HG03460 (cell line): ENCODE measurements at regions not wholly inside any gene's neighbourhood (a gene's known extent, or its start where the extent isn't known, plus 50 kb on each side); places are given as distances from the start of the nearest gene placed in this dataset.

Source experiments
- ATAC-seq: cut with Tn5 transposase; IDR thresholded peaks from one replicate; pipeline ENCODE4 v1.9.1; 2021; ENCODE audit not compliant: unreplicated experiment

GRCh38 chrX:10893366-10893765, 217.8 kb upstream of the HCCS start:
- no peak for ATAC-seq

DNA sequence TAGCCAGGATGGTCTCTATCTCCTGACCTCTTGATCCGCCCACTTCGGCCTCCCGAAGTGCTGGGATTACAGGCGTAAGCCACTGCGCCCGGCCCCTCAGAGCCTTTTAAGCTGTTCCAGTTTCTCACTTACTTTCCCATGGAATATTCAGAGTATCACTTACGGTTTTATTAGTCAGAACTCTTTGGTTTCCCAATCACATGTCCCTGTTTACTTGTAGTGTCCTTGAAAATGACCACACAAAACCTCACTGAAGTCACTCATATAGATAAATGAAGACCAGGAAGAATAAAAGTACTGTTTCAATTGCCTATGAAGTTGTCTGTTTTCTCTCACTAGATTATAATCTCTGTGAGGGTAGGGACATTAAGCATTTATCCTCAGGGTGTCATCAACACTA, 217.2 kb upstream of the HCCS start:
- ATAC-seq, result no peak

DNA sequence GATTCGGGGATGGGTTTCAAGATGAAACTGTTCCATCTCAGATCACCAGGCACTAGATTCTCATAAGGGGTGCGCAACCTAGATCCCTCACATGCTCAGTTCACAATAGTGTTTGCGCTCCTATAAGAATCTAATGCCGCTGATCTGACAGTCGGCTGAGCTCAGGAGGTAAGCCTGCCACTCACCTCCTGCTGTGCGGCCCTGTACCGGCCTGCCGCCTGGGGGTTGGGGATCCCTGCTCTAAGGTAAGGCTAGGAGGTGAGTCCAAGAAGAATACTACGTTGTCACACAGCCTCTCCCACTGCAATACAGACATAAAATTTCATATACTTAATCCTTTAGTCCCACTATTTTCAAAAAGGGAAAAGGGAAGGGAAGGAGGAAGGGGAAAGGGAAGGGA, 213.4 kb upstream of the HCCS start:
- no peak for ATAC-seq

DNA sequence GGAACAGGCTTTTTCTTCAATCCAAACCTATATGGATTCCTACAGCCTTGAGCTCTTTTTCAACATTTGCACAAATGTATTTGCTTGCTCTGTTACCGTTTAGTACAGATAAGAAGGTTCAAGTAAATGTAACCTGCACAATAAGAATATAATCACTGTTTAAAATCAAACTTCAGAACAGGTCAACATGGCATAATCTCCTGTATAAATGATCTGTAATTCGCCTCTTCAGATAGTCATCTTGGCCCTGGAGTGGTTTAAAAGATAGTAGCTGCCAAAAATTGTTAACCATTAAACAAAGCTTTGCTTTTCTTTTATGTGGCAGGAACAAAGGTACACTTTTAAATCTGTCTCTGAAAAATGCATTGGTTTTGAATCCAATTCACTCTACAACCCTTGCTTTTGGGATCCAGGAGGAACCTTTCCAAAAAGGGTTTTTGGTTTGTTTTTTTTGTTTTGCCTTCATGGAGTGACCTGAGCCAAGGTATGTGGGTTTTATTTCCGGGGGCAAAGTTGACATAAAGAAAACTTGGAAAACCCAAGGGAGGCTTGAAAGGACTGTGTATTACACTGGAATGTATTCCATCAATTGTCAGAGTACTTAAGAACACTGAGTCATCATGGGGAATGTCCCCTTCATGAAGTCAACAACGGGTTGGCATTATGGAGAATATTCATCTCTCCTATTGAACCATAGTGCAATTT, 210.4 kb upstream of the HCCS start:
- ATAC-seq, result no peak

DNA sequence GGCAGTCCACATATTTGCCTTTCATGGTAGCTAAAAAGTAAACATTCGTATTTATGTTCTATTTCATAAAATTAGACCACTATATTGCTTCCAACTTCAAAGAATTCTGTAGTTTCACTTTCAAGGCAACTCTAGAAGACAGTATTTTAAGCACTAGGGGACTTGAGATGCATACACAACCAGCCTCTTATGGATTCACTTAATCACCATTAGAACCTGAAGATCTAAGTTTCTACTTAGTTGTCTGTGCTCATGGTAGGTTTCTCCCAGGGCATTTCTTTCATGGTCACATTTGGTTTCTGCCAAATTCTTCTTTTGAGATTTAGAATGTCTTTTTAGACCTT, 209.9 kb upstream of the HCCS start:
- ATAC-seq, result no peak

DNA sequence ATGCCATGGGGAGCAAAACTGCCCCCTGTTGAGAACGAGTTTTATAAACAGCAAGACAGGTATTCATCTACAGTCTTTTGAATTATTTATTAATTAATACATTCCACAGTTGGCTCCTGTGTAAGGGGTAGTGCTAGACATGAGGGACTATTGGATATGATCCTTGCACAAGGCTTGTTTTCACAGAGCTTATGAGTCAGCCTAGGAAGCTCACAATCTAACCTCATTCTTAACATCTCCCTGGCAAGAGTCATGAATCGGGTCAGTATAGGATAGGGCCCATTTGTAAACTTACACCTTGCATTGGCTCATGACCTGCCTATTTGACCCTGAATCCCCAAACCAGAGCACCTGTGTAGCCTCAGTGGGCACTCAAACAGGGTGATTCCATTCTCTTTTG, 209.1 kb upstream of the HCCS start:
- no peak for ATAC-seq

GRCh38 chrX:10903523-10903922, 207.6 kb upstream of the HCCS start:
- ATAC-seq, result no peak

- no peak for ATAC-seq
These were observed 206.9 kb upstream of the HCCS start for GRCh38 chrX:10904220-10904619.

GRCh38 chrX:10906866-10907265, 204.3 kb upstream of the HCCS start:
- ATAC-seq, result no peak

DNA sequence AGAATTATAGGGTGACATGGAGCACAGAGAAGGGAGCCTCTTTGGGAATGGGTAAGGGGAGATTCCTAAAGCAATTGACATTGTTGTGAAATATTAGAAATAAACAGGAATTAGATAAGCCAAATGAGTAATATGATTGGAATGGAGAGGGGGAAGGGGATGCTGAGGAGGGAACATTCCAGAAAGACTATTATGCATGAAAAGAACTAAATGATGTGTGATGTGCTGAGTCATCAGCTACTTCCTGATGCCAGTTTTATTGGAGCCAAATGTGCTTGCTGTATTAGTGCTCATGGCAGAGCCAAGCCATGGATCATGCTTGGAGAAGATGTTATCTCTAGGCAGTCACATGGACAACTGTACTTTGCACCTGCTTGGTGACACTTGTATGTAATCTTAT, 189.0 kb upstream of the HCCS start:
- ATAC-seq, result no peak

GRCh38 chrX:10922835-10923234, 188.3 kb upstream of the HCCS start:
- ATAC-seq, result no peak

GRCh38 chrX:10923466-10923865, 187.7 kb upstream of the HCCS start:
- no peak for ATAC-seq

GRCh38 chrX:10926404-10926803, 184.7 kb upstream of the HCCS start:
- no peak for ATAC-seq

GRCh38 chrX:10926891-10927290, 184.2 kb upstream of the HCCS start:
- no peak for ATAC-seq

GRCh38 chrX:10929747-10930146, 181.4 kb upstream of the HCCS start:
- no peak for ATAC-seq

- no peak for ATAC-seq
These were observed 181.0 kb upstream of the HCCS start for GRCh38 chrX:10930151-10930550.

GRCh38 chrX:10931976-10932375, 179.2 kb upstream of the HCCS start:
- ATAC-seq, result no peak

GRCh38 chrX:10932842-10933440, 178.2 kb upstream of the HCCS start:
- ATAC-seq, result no peak

- no peak for ATAC-seq
These were observed 175.6 kb upstream of the HCCS start for GRCh38 chrX:10935501-10935900.

DNA sequence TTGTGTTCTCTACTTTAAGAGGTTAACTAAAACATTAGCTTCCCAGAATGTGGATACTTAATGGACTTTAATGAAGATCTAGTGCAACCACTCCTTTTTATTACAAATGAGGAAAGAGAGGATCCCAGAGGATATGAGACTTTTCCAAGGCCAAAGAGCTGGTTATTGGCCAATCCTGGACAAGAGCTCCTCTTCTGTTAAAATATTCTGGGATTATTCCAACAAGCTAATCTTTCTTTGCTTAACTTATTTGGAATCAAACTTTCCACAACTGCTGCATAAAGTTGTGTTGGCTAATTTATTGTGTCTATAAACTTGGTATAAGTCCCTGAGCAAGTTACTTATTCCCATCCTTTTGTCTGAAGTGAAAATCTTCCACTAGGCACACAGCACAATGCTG, 174.2 kb upstream of the HCCS start:
- ATAC-seq, result no peak

DNA sequence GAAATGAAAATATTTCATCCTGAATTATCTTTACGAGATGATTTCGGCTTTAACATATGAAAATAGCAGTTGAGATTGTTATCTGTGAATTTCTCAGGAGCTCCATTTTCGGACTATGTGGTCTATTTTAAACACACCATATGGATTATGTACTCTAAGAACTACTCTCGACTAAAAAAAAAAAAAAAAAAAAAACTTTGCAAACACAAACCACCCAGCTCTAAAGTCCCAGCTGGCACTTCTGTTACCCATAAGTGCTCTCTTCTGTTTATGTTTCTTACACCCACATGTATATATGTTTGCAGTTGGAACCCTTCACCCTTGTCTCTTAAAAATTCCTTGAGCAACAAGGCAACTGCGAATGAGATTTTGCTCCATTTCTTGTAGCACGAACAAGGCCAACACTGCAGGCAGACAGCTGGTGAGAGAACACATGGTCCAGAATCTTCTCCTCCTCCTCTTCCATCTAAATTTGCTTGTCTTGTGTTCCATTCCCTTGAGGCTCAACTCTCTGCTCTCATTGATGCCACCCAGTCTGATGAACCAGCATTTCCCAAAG, 172.7 kb upstream of the HCCS start:
- ATAC-seq, result no peak

GRCh38 chrX:10939424-10939823, 171.7 kb upstream of the HCCS start:
- no peak for ATAC-seq
